LNCaP clone FGC (cell line): ENCODE measurements at regions not wholly inside any gene's neighbourhood (a gene's known extent, or its start where the extent isn't known, plus 50 kb on each side); places are given as distances from the start of the nearest gene placed in this dataset.
"Not testable (repeated sequence)": the region's sequence is repeated elsewhere in the genome, so short reads cannot be mapped to it uniquely, and the experiment has no call there.

Source experiments
- DNase-seq: peaks from one replicate; pipeline ENCODE4 v3.0.0-alpha.2; 2011; ENCODE audit warnings: low read depth
- H3K4me3 ChIP-seq: 2 replicates; pipeline ENCODE4 v1.5.1; 2011; ENCODE audit warnings: mild to moderate bottlenecking, low read depth, low read length, control low read depth
- CTCF ChIP-seq: IDR thresholded peaks from 2 replicates; pipeline ENCODE4 v1.5.1; 2012; ENCODE audit warnings: mild to moderate bottlenecking; ENCODE audit not compliant: control insufficient read depth, insufficient read depth; ENCODE audit errors: extremely low read depth

- no peak overlapping the region for H3K4me3 ChIP-seq
- DNase-seq: no peak
- no peak for TF ChIP-seq CTCF
These were observed 320.7 kb downstream of the HGF start for GRCh38 chr7:81449105-81449504.

GRCh38 chr7:81447351-81447952, 322.4 kb downstream of the HGF start:
- no peak overlapping the region for H3K4me3 ChIP-seq
- TF ChIP-seq CTCF: peak; percentile 74
- peak; percentile 47 for DNase-seq

GRCh38 chr7:81446212-81446611, 323.6 kb downstream of the HGF start:
- TF ChIP-seq CTCF: no peak
- DNase-seq: no peak
- no peak overlapping the region for H3K4me3 ChIP-seq

GRCh38 chr7:81445462-81445861, 324.4 kb downstream of the HGF start:
- H3K4me3 ChIP-seq: no peak overlapping the region
- no peak for DNase-seq
- no peak for TF ChIP-seq CTCF

- no peak for TF ChIP-seq CTCF
- no peak overlapping the region for H3K4me3 ChIP-seq
- no peak for DNase-seq
These were observed 328.1 kb downstream of the HGF start for GRCh38 chr7:81441750-81442149.

GRCh38 chr7:81439591-81439990, 330.3 kb downstream of the HGF start:
- no peak for TF ChIP-seq CTCF
- no peak overlapping the region for H3K4me3 ChIP-seq
- no peak for DNase-seq

- DNase-seq, H3K4me3 ChIP-seq: not testable (repeated sequence)
These were observed 332.7 kb downstream of the HGF start for GRCh38 chr7:81437160-81437559.
